ENCODE measurements at regions not wholly inside any gene's neighbourhood (a gene's known extent, or its start where the extent isn't known, plus 50 kb on each side); places are given as distances from the start of the nearest gene placed in this dataset.

DNA sequence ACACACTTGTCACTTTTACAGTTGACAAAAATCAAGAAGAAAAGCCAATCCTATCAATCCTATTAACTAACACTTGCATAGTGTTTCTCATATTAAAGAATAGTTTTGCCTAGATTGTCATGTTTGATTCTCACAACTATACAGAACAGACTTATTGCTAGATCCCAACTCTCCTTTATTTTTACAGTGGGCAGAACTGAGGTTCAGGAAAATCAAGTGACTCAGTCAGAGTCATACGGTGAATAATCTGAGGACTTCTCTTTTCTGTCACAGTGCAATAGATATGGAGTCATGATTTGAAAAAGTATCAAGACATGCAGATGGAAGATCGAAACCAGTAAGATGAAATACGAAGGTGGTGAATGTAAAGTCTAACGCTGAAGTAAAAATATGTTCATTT, 195.1 kb upstream of the CITED2 start:
- TF ChIP-seq, protein P1, sequence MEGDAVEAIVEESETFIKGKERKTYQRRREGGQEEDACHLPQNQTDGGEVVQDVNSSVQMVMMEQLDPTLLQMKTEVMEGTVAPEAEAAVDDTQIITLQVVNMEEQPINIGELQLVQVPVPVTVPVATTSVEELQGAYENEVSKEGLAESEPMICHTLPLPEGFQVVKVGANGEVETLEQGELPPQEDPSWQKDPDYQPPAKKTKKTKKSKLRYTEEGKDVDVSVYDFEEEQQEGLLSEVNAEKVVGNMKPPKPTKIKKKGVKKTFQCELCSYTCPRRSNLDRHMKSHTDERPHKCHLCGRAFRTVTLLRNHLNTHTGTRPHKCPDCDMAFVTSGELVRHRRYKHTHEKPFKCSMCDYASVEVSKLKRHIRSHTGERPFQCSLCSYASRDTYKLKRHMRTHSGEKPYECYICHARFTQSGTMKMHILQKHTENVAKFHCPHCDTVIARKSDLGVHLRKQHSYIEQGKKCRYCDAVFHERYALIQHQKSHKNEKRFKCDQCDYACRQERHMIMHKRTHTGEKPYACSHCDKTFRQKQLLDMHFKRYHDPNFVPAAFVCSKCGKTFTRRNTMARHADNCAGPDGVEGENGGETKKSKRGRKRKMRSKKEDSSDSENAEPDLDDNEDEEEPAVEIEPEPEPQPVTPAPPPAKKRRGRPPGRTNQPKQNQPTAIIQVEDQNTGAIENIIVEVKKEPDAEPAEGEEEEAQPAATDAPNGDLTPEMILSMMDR (IDR thresholded peaks at IDR 0.05) = no peak
- TF ChIP-seq POLR2A (IDR thresholded peaks at IDR 0.05) = no peak
